ENCODE measurements at regions not wholly inside any gene's neighbourhood (a gene's known extent, or its start where the extent isn't known, plus 50 kb on each side); places are given as distances from the start of the nearest gene placed in this dataset.
A peak's percentile ranks its signal among the peaks of the same experiment; 100 is the strongest.

GRCh38 chr13:105365021-105365550 is 1170.4 kb downstream of the EFNB2 start:
- H3K36me3 Mint-ChIP-seq = no peaks in the 10 kb centered on the region
- H3K36me3 ChIP-seq (ENCODE audit: control insufficient read depth in 2 of 3, insufficient read depth in 3 of 3, low read length in 3 of 3) = no peaks in the 10 kb centered on the region
- ATAC-seq = no peak
- POLR2A ChIA-PET = no interaction called here
- no peak overlapping the region for H3K4me3 ChIP-seq (ENCODE audit: low read length)
- CTCF ChIA-PET = no interaction called here
- intact Hi-C loops (cut with micrococcal nuclease) = no loop called here
- H3K27me3 Mint-ChIP-seq = peaks cover 0 to 10% (median 0%) of the 10 kb centered on the region in 5 donors
- no peak for DNase-seq
- no peaks in the 10 kb centered on the region for H3K9me3 ChIP-seq (ENCODE audit: control insufficient read depth in 2 of 3, low read length in 3 of 3)
- H3K27ac Mint-ChIP-seq = no peak overlapping the region
- peaks cover 0 to 5% (median 0%) of the 10 kb centered on the region in 7 donors for H3K4me1 Mint-ChIP-seq
- no peak overlapping the region for H3K4me3 Mint-ChIP-seq
- H3K27ac ChIP-seq (ENCODE audit: low read depth, low read length) = no peak overlapping the region
- H3K4me1 ChIP-seq (ENCODE audit: control insufficient read depth in 2 of 2, insufficient read depth in 2 of 2, low read length in 2 of 2) = no peaks in the 10 kb centered on the region
- no peaks in the 10 kb centered on the region for H3K27me3 ChIP-seq (ENCODE audit: control insufficient read depth in 2 of 2, insufficient read depth in 2 of 2, low read length in 2 of 2)
- H3K9me3 Mint-ChIP-seq = peaks cover 0 to 5% (median 0%) of the 10 kb centered on the region in 11 donors

GRCh38 chr13:105364191-105364590 is 1171.3 kb downstream of the EFNB2 start:
- no peak overlapping the region for H3K4me3 ChIP-seq (ENCODE audit: low read length)
- Mint-ChIP-seq H3K27ac (no peak overlapping the region), H3K4me3 (no peak overlapping the region), H3K36me3 (no peaks in the 10 kb centered on the region), H3K9me3 (peaks cover 0 to 5% (median 0%) of the 10 kb centered on the region in 11 donors), H3K27me3 (peaks cover 0 to 8% (median 0%) of the 10 kb centered on the region in 5 donors), H3K4me1 (peaks cover 0 to 5% (median 0%) of the 10 kb centered on the region in 7 donors)
- ATAC-seq = no peak
- no peak overlapping the region for H3K27ac ChIP-seq (ENCODE audit: low read depth, low read length)
- ChIA-PET CTCF (no interaction called here), POLR2A (no interaction called here)
- H3K9me3 ChIP-seq (ENCODE audit: control insufficient read depth in 2 of 3, low read length in 3 of 3) = no peaks in the 10 kb centered on the region
- no peak for DNase-seq
- H3K36me3 ChIP-seq (ENCODE audit: control insufficient read depth in 2 of 3, insufficient read depth in 3 of 3, low read length in 3 of 3) = no peaks in the 10 kb centered on the region
- no peaks in the 10 kb centered on the region for H3K4me1 ChIP-seq (ENCODE audit: control insufficient read depth in 2 of 2, insufficient read depth in 2 of 2, low read length in 2 of 2)
- intact Hi-C loops (cut with micrococcal nuclease) = no loop called here
- no peaks in the 10 kb centered on the region for H3K27me3 ChIP-seq (ENCODE audit: control insufficient read depth in 2 of 2, insufficient read depth in 2 of 2, low read length in 2 of 2)

GRCh38 chr13:105363261-105364190 is 1171.9 kb downstream of the EFNB2 start:
- peak overlapping the region in 1 of 9 donors; percentile 18 for H3K27ac Mint-ChIP-seq
- H3K36me3 ChIP-seq (ENCODE audit: control insufficient read depth in 2 of 3, insufficient read depth in 3 of 3, low read length in 3 of 3) = no peaks in the 10 kb centered on the region
- peaks cover 0 to under 1% (median 0%) of the 10 kb centered on the region in 5 donors for H3K27me3 Mint-ChIP-seq
- no peaks in the 10 kb centered on the region for H3K9me3 ChIP-seq (ENCODE audit: control insufficient read depth in 2 of 3, low read length in 3 of 3)
- H3K4me3 ChIP-seq (ENCODE audit: low read length) = no peak overlapping the region
- DNase-seq = no peak
- H3K4me1 Mint-ChIP-seq = peaks cover 0 to 5% (median 0%) of the 10 kb centered on the region in 7 donors
- ChIA-PET CTCF (interaction anchor here (0.9 kb wide), 1 partner anchor 929 kb away, joined by 3 read pairs; no protein-coding TSS in a partner anchor), POLR2A (no interaction called here)
- intact Hi-C loops (cut with micrococcal nuclease) = no loop called here
- no peaks in the 10 kb centered on the region for H3K4me1 ChIP-seq (ENCODE audit: control insufficient read depth in 2 of 2, insufficient read depth in 2 of 2, low read length in 2 of 2)
- H3K36me3 Mint-ChIP-seq = no peaks in the 10 kb centered on the region
- H3K9me3 Mint-ChIP-seq = peaks cover 0 to 2% (median 0%) of the 10 kb centered on the region in 11 donors
- no peak for ATAC-seq
- H3K27me3 ChIP-seq (ENCODE audit: control insufficient read depth in 2 of 2, insufficient read depth in 2 of 2, low read length in 2 of 2) = no peaks in the 10 kb centered on the region
- H3K27ac ChIP-seq (ENCODE audit: low read depth, low read length) = no peak overlapping the region
- no peak overlapping the region for H3K4me3 Mint-ChIP-seq

DNA sequence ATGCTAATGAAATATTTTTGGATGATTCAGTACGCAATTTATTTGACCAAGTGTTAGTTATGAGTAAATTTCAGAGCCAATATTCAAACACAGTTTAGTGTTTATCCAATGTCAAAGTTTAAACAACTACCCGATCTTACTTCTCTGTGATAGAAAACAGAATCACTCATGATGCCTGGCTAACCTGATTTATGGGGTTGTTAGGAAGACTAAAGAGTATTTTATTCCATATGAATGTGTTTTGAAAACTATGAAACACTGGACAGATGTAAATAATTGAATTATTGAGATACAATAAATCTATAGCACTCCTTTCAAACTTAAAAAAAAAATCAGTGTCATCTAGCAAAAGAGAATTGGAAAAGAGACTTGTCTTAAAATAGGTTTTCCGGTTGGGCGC is 1181.8 kb downstream of the EFNB2 start:
- DNase-seq = no peak
- Histone ChIP-seq H3K27ac (ENCODE audit: low read depth, low read length) (no peak overlapping the region), H3K9me3 (ENCODE audit: control insufficient read depth in 2 of 3, low read length in 3 of 3) (no peaks in the 10 kb centered on the region), H3K4me3 (ENCODE audit: low read length) (no peak overlapping the region), H3K36me3 (ENCODE audit: control insufficient read depth in 2 of 3, insufficient read depth in 3 of 3, low read length in 3 of 3) (no peaks in the 10 kb centered on the region), H3K4me1 (ENCODE audit: control insufficient read depth in 2 of 2, insufficient read depth in 2 of 2, low read length in 2 of 2) (no peaks in the 10 kb centered on the region), H3K27me3 (ENCODE audit: control insufficient read depth in 2 of 2, insufficient read depth in 2 of 2, low read length in 2 of 2) (no peaks in the 10 kb centered on the region)
- ChIA-PET POLR2A (no interaction called here), CTCF (no interaction called here)
- H3K4me1 Mint-ChIP-seq = peaks cover 0 to 2% (median 0%) of the 10 kb centered on the region in 7 donors
- peaks cover 0 to 4% (median 0%) of the 10 kb centered on the region in 11 donors for H3K9me3 Mint-ChIP-seq
- no peak overlapping the region for H3K4me3 Mint-ChIP-seq
- no peaks in the 10 kb centered on the region for H3K36me3 Mint-ChIP-seq
- H3K27ac Mint-ChIP-seq = no peak overlapping the region
- peaks cover 0 to 12% (median 0%) of the 10 kb centered on the region in 5 donors for H3K27me3 Mint-ChIP-seq
- intact Hi-C loops (cut with micrococcal nuclease) = no loop called here
- no peak for ATAC-seq

GRCh38 chr13:105349082-105349723 is 1186.3 kb downstream of the EFNB2 start:
- DNase-seq (no peak), ATAC-seq (no peak)
- POLR2A ChIA-PET = no interaction called here
- H3K9me3 ChIP-seq (ENCODE audit: control insufficient read depth in 2 of 3, low read length in 3 of 3) = no peaks in the 10 kb centered on the region
- H3K36me3 ChIP-seq (ENCODE audit: control insufficient read depth in 2 of 3, insufficient read depth in 3 of 3, low read length in 3 of 3) = no peaks in the 10 kb centered on the region
- Mint-ChIP-seq H3K27ac (no peak overlapping the region), H3K36me3 (no peaks in the 10 kb centered on the region), H3K4me3 (no peak overlapping the region), H3K27me3 (peaks cover 0 to 12% (median 0%) of the 10 kb centered on the region in 5 donors), H3K4me1 (no peaks in the 10 kb centered on the region), H3K9me3 (peaks cover 0 to 4% (median 0%) of the 10 kb centered on the region in 11 donors)
- no peak overlapping the region for H3K27ac ChIP-seq (ENCODE audit: low read depth, low read length)
- no peak overlapping the region for H3K4me3 ChIP-seq (ENCODE audit: low read length)
- intact Hi-C loops (cut with micrococcal nuclease) = loop anchor here in 1 of 2 donors (10.0 kb wide), 1 partner anchor 254 kb away; no protein-coding TSS in a partner anchor
- H3K27me3 ChIP-seq (ENCODE audit: control insufficient read depth in 2 of 2, insufficient read depth in 2 of 2, low read length in 2 of 2) = no peaks in the 10 kb centered on the region
- H3K4me1 ChIP-seq (ENCODE audit: control insufficient read depth in 2 of 2, insufficient read depth in 2 of 2, low read length in 2 of 2) = no peaks in the 10 kb centered on the region
- CTCF ChIA-PET = interaction anchor here (0.5 kb wide), 1 partner anchor 13 kb away, joined by 3 read pairs; no protein-coding TSS in a partner anchor

- Mint-ChIP-seq H3K4me1 (no peaks in the 10 kb centered on the region), H3K4me3 (no peak overlapping the region), H3K27ac (no peak overlapping the region), H3K36me3 (no peaks in the 10 kb centered on the region), H3K9me3 (peaks cover 0 to 2% (median 0%) of the 10 kb centered on the region in 11 donors), H3K27me3 (peaks cover 0 to 5% (median 0%) of the 10 kb centered on the region in 5 donors)
- ChIA-PET POLR2A (no interaction called here), CTCF (no interaction called here)
- Histone ChIP-seq H3K9me3 (ENCODE audit: control insufficient read depth in 2 of 3, low read length in 3 of 3) (no peaks in the 10 kb centered on the region), H3K27me3 (ENCODE audit: control insufficient read depth in 2 of 2, insufficient read depth in 2 of 2, low read length in 2 of 2) (no peaks in the 10 kb centered on the region), H3K4me1 (ENCODE audit: control insufficient read depth in 2 of 2, insufficient read depth in 2 of 2, low read length in 2 of 2) (no peaks in the 10 kb centered on the region), H3K36me3 (ENCODE audit: control insufficient read depth in 2 of 3, insufficient read depth in 3 of 3, low read length in 3 of 3) (no peaks in the 10 kb centered on the region), H3K27ac (ENCODE audit: low read depth, low read length) (no peak overlapping the region), H3K4me3 (ENCODE audit: low read length) (no peak overlapping the region)
- intact Hi-C loops (cut with micrococcal nuclease) = loop anchor here in 1 of 2 donors (10.0 kb wide), 1 partner anchor 251 kb away; no protein-coding TSS in a partner anchor
- no peak for ATAC-seq
- no peak for DNase-seq
These were observed 1189.2 kb downstream of the EFNB2 start for GRCh38 chr13:105346141-105346775.
